Endothelial cell of umbilical vein (primary cell): ENCODE measurements at regions not wholly inside any gene's neighbourhood (a gene's known extent, or its start where the extent isn't known, plus 50 kb on each side); places are given as distances from the start of the nearest gene placed in this dataset.
"Not testable (repeated sequence)": the region's sequence is repeated elsewhere in the genome, so short reads cannot be mapped to it uniquely, and the experiment has no call there.

Source experiments
- BruUV-seq: library from RNA; stranded (reverse); fragments of 400-500 nt; replicated peaks from 2 replicates; lab custom pipeline; 2021; lab: Mats Ljungman, UMichigan
- CTCF ChIA-PET: fragments of 300-600, 350-600 bp; sonication (Branson Sonifier 250); formaldehyde crosslinking; loops from one replicate; lab custom pipeline; 2021; ENCODE audit warnings: antibody characterized with exemption, inconsistent platforms; lab: Charles Lee
- POLR2A ChIA-PET: fragments of 300-600, 350-600 bp; sonication (Branson Sonifier 250); formaldehyde crosslinking; loops from one replicate; lab custom pipeline; 2021; ENCODE audit warnings: antibody characterized with exemption, inconsistent platforms; lab: Charles Lee
- DNase-seq: peaks from one replicate; pipeline ENCODE4 v3.0.0-alpha.2; 2011; ENCODE audit warnings: low read depth, low spot score
- FAIRE-seq: peaks from 2 replicates; lab custom pipeline; 2011; peaks lifted over from hg19 to GRCh38; lab: Jason Lieb, UNC
- H2AFZ ChIP-seq: 2 replicates; pipeline ENCODE4 v1.6.0; 2012; ENCODE audit warnings: low read depth, low read length, control low read depth, inconsistent platforms
- H3K27ac ChIP-seq: 2 replicates; pipeline ENCODE4 v1.5.1; 2011; ENCODE audit warnings: low read depth, mild to moderate bottlenecking, control low read depth, low read length, moderate library complexity; ENCODE audit not compliant: insufficient read depth
- H3K27me3 ChIP-seq, 2 experiments: 2 replicates each; pipeline versions ENCODE4 v1.6.0 to v1.6.1; 2011; ENCODE audit warnings: low read length in 2 of 2, mixed read lengths in 1 of 2; ENCODE audit not compliant: control insufficient read depth in 2 of 2, insufficient read depth in 2 of 2
- H3K36me3 ChIP-seq, 2 experiments: 2 replicates in 1 of 2; 3 replicates in 1 of 2; pipeline ENCODE4 v1.5.1; 2011; ENCODE audit warnings: low read length in 2 of 2, mild to moderate bottlenecking in 1 of 2, moderate library complexity in 1 of 2; ENCODE audit not compliant: control insufficient read depth in 2 of 2, insufficient read depth in 2 of 2; ENCODE audit errors: extremely low read depth in 1 of 2
- H3K4me1 ChIP-seq: 3 replicates; pipeline ENCODE4 v1.5.1; 2011; ENCODE audit warnings: mild to moderate bottlenecking, low read length; ENCODE audit not compliant: control insufficient read depth, insufficient read depth; ENCODE audit errors: extremely low read depth
- H3K4me2 ChIP-seq: 2 replicates; pipeline ENCODE4 v1.6.1; 2011; ENCODE audit warnings: low read length, control low read depth, mixed read lengths; ENCODE audit not compliant: insufficient read depth
- H3K4me3 ChIP-seq, 3 experiments: fragments of 200-600 bp in 1 of 3; sonication (generic), shearing (Covaris generic) in 1 of 3; replicated peaks in 1 of 3; 2 replicates each; pipeline ENCODE4 v1.5.1; 2011 to 2016; ENCODE audit warnings: control low read depth in 3 of 3, low read length in 3 of 3, mild to moderate bottlenecking in 2 of 3, inconsistent platforms in 1 of 3, low read depth in 1 of 3, moderate library complexity in 1 of 3; ENCODE audit not compliant: insufficient read depth in 1 of 3
- H3K79me2 ChIP-seq: 2 replicates; pipeline ENCODE4 v1.6.0; 2012; ENCODE audit warnings: low read length, inconsistent platforms; ENCODE audit not compliant: control insufficient read depth, insufficient read depth
- H3K9ac ChIP-seq: replicated peaks from 2 replicates; pipeline ENCODE3; 2011; ENCODE audit warnings: low read length, control low read depth; ENCODE audit not compliant: insufficient read depth; ENCODE audit errors: extremely low read depth
- H3K9me1 ChIP-seq: replicated peaks from 3 replicates; pipeline ENCODE4 v1.6.0; 2011; ENCODE audit warnings: mild to moderate bottlenecking, low read length; ENCODE audit not compliant: control insufficient read depth, insufficient read depth; ENCODE audit errors: extremely low read depth
- H3K9me3 ChIP-seq: replicated peaks from 2 replicates; pipeline ENCODE4 v1.5.1; 2012; ENCODE audit warnings: low read length, inconsistent platforms; ENCODE audit not compliant: control insufficient read depth, insufficient read depth
- H4K20me1 ChIP-seq: replicated peaks from 2 replicates; pipeline ENCODE3; 2011; ENCODE audit warnings: mild to moderate bottlenecking, low read length; ENCODE audit not compliant: control insufficient read depth, insufficient read depth; ENCODE audit errors: extremely low read depth
- CTCF ChIP-seq, 2 donors: IDR thresholded peaks; 1 replicate in 1 of 2; 2 replicates in 1 of 2; pipeline ENCODE4 v1.5.1; 2011; ENCODE audit warnings: low read length in 2 of 2, mild to moderate bottlenecking in 2 of 2, moderate library complexity in 2 of 2, control low read depth in 1 of 2, inconsistent platforms in 1 of 2, low read depth in 1 of 2; ENCODE audit not compliant: insufficient read depth in 1 of 2; ENCODE audit errors: extremely low read depth in 1 of 2
- EZH2 ChIP-seq: IDR thresholded peaks from 2 replicates; pipeline ENCODE4 v1.6.1; 2012; ENCODE audit warnings: borderline replicate concordance, low read depth, mild to moderate bottlenecking, moderate library complexity, low read length, inconsistent platforms; ENCODE audit not compliant: severe bottlenecking
- FOS ChIP-seq: IDR thresholded peaks from 2 replicates; pipeline ENCODE4 v1.6.1; 2011; ENCODE audit warnings: mild to moderate bottlenecking, low read length, moderate library complexity, borderline replicate concordance; ENCODE audit not compliant: insufficient read depth
- GATA2 ChIP-seq: IDR thresholded peaks from 2 replicates; pipeline ENCODE4 v1.7.0; 2011; ENCODE audit warnings: low read depth, mild to moderate bottlenecking, moderate library complexity, mixed read lengths, low read length; ENCODE audit not compliant: insufficient read length, insufficient read depth
- JUN ChIP-seq: IDR thresholded peaks from 2 replicates; pipeline ENCODE4 v1.6.1; 2011; ENCODE audit warnings: borderline replicate concordance, low read depth; ENCODE audit not compliant: insufficient read length, insufficient read depth
- MAX ChIP-seq: IDR thresholded peaks from 2 replicates; pipeline ENCODE4 v1.6.1; 2011; ENCODE audit not compliant: insufficient read depth, insufficient read length
- MYC ChIP-seq: IDR thresholded peaks from one replicate; pipeline ENCODE4 v1.6.1; 2011; ENCODE audit warnings: mild to moderate bottlenecking, low read depth, low read length
- POLR2A ChIP-seq: IDR thresholded peaks from 2 replicates; pipeline ENCODE4 v1.6.1; 2012; ENCODE audit warnings: low read depth, mild to moderate bottlenecking, control low read depth, low read length
- POLR2AphosphoS5 ChIP-seq: IDR thresholded peaks from 2 replicates; pipeline ENCODE4 v1.6.1; 2012; ENCODE audit warnings: low read depth, mild to moderate bottlenecking, control low read depth, low read length, moderate library complexity; ENCODE audit not compliant: insufficient read depth
- dilution Hi-C: fragments of 300-500 bp; cut with MboI; formaldehyde crosslinking; loops from one replicate; pipeline ENCODE4 v1.15.0; 2019; ENCODE audit warnings: low sequenced_read_pairs; ENCODE audit not compliant: extremely low pct_ligation_motif_present
- intact Hi-C: fragments of 100-400 bp; cut with micrococcal nuclease; formaldehyde crosslinking; loops from one replicate; pipeline ENCODE4 v1.10.0; 2022

GRCh38 chr15:54776410-54776809 is 420.3 kb downstream of the RSL24D1 start:
- no peaks in the 10 kb centered on the region for H3K36me3 ChIP-seq
- no peak overlapping the region for H3K4me2 ChIP-seq
- no peak overlapping the region for H2AFZ ChIP-seq
- no peaks in the 10 kb centered on the region for H3K79me2 ChIP-seq
- no peak for DNase-seq
- no peaks in the 10 kb centered on the region for H3K27me3 ChIP-seq
- intact Hi-C loops: no loop called here
- H3K4me3 ChIP-seq: no peak overlapping the region
- no peak overlapping the region for H3K27ac ChIP-seq
- H4K20me1 ChIP-seq: no peaks in the 10 kb centered on the region
- no peak for FAIRE-seq
- ChIA-PET POLR2A (no interaction called here), CTCF (no interaction called here)
- H3K9ac ChIP-seq: no peak overlapping the region
- no peaks in the 10 kb centered on the region for H3K9me3 ChIP-seq
- no TSS peak for BruUV-seq
- H3K4me1 ChIP-seq: no peaks in the 10 kb centered on the region
- no peaks in the 10 kb centered on the region for H3K9me1 ChIP-seq
- dilution Hi-C loops: no loop called here
- no peak for TF ChIP-seq POLR2AphosphoS5

- dilution Hi-C loops (no loop called here), intact Hi-C loops (no loop called here)
- no peaks in the 10 kb centered on the region for H3K9me3 ChIP-seq
- H3K4me2 ChIP-seq: no peak overlapping the region
- no peak overlapping the region for H2AFZ ChIP-seq
- H3K27me3 ChIP-seq: no peaks in the 10 kb centered on the region
- DNase-seq: no peak
- no peaks in the 10 kb centered on the region for H3K4me1 ChIP-seq
- TF ChIP-seq EZH2 (no peak), POLR2A (no peak), FOS (no peak), POLR2AphosphoS5 (no peak), CTCF (IDR thresholded peaks at IDR 0.05; ENCODE audit: extremely low read depth in 1 of 2, insufficient read depth in 1 of 2, low read depth in 1 of 2, low read length in 2 of 2) (no peak), JUN (no peak), MAX (no peak), GATA2 (no peak), MYC (no peak)
- ChIA-PET POLR2A (no interaction called here), CTCF (no interaction called here)
- no peak for FAIRE-seq
- no peak overlapping the region for H3K4me3 ChIP-seq
- no TSS peak for BruUV-seq
- no peaks in the 10 kb centered on the region for H3K36me3 ChIP-seq
- H3K9ac ChIP-seq: no peak overlapping the region
- H3K79me2 ChIP-seq: no peaks in the 10 kb centered on the region
- no peaks in the 10 kb centered on the region for H4K20me1 ChIP-seq
- no peaks in the 10 kb centered on the region for H3K9me1 ChIP-seq
- no peak overlapping the region for H3K27ac ChIP-seq
These were observed 424.1 kb downstream of the RSL24D1 start for GRCh38 chr15:54772663-54773062.

- DNase-seq, intact Hi-C loops, FAIRE-seq, BruUV-seq, H3K4me1 ChIP-seq, H3K36me3 ChIP-seq, POLR2A ChIA-PET, H3K79me2 ChIP-seq, H3K9ac ChIP-seq, H3K9me3 ChIP-seq, H4K20me1 ChIP-seq, H3K9me1 ChIP-seq, dilution Hi-C loops, H3K27ac ChIP-seq, H3K4me3 ChIP-seq, H3K27me3 ChIP-seq, H3K4me2 ChIP-seq, CTCF ChIA-PET, H2AFZ ChIP-seq: not testable (repeated sequence)
These were observed 447.3 kb downstream of the RSL24D1 start for GRCh38 chr15:54749461-54749860.
